Ovary (tissue), 3 donors: ENCODE measurements at regions not wholly inside any gene's neighbourhood (a gene's known extent, or its start where the extent isn't known, plus 50 kb on each side); places are given as distances from the start of the nearest gene placed in this dataset.

ENCODE experiments used
- CTCF ChIP-seq, 3 donors: fragments of 450-650 bp in 2 of 3; fragments of 200-600 bp in 1 of 3; IDR thresholded peaks; one replicate each; pipeline versions ENCODE4 v1.5.1 to v1.8.0; 2016 to 2022; ENCODE audit warnings: antibody characterized with exemption in 3 of 3, mild to moderate bottlenecking in 1 of 3
- EP300 ChIP-seq: sonication (generic); formaldehyde crosslinking; IDR thresholded peaks from one replicate; pipeline ENCODE4 v1.6.1; 2017; ENCODE audit warnings: antibody characterized with exemption
- POLR2A ChIP-seq: fragments of 450-650 bp; IDR thresholded peaks from one replicate; pipeline ENCODE4 v1.6.1; 2017; ENCODE audit warnings: antibody characterized with exemption, mild to moderate bottlenecking, moderate library complexity
- donor health status: DM: no; HTN: no; CAD: no.

- TF ChIP-seq CTCF (IDR thresholded peaks at IDR 0.05) (no peak), POLR2A (no peak), EP300 (no peak)
These were observed 113.9 kb upstream of the BRINP1 start for GRCh38 chr9:119483153-119483552.
